K562 (cell line): ENCODE measurements at regions not wholly inside any gene's neighbourhood (a gene's known extent, or its start where the extent isn't known, plus 50 kb on each side); places are given as distances from the start of the nearest gene placed in this dataset.

Experiments
- ATAC-seq: fragments of 200-7000 bp; cut with Tn5 transposase; 3 replicates; pipeline ENCODE4 v1.9.1; 2020; ENCODE audit warnings: moderate library complexity
- BruUV-seq: library from RNA; stranded (reverse); fragments of 400-500 nt; replicated peaks from 2 replicates; lab custom pipeline; 2021; lab: Mats Ljungman, UMichigan
- CTCF ChIA-PET: fragments of 300-600 bp; formaldehyde crosslinking; extraction: SDS; loops from one replicate; lab custom pipeline; 2021; ENCODE audit warnings: low intra/inter-chr PET ratio; lab: Yijun Ruan, JAX
- POLR2A ChIA-PET: fragments of 300-600, 350-650 bp; sonication (Branson Sonifier 250); formaldehyde crosslinking; extraction: SDS; loops from one replicate; lab custom pipeline; 2021; ENCODE audit warnings: antibody characterized with exemption, inconsistent platforms; lab: Yijun Ruan, JAX
- DNase-seq, 4 experiments: peaks; one replicate each; pipeline versions ENCODE4 v3.0.0 to v3.0.0-alpha.2; 2011 to 2018; ENCODE audit warnings: low spot score in 3 of 4, mixed read lengths in 3 of 4; ENCODE audit errors: extremely low read depth in 1 of 4
- FAIRE-seq: peaks from 2 replicates; lab custom pipeline; 2011; peaks lifted over from hg19 to GRCh38; lab: Jason Lieb, UNC
- H2AFZ ChIP-seq: 2 replicates; pipeline ENCODE4 v1.6.0; 2011; ENCODE audit warnings: low read depth, low read length, control low read depth, inconsistent platforms
- H3K27ac ChIP-seq: fragments of 200-600 bp; 3 replicates; pipeline ENCODE4 v1.8.0; 2011; ENCODE audit warnings: low read depth, mild to moderate bottlenecking, control low read depth, inconsistent platforms, low read length, moderate library complexity, mixed read lengths; ENCODE audit errors: extremely low read depth
- H3K27me3 ChIP-seq, 2 experiments: fragments of 300-600 bp in 1 of 2; 2 replicates in 1 of 2; 3 replicates in 1 of 2; pipeline versions ENCODE4 v1.6.0 to v1.8.0; 2011; ENCODE audit warnings: inconsistent platforms in 2 of 2, low read length in 2 of 2, mild to moderate bottlenecking in 1 of 2, mixed read lengths in 1 of 2, moderate library complexity in 1 of 2; ENCODE audit not compliant: control insufficient read depth in 2 of 2, insufficient read depth in 2 of 2
- H3K36me3 ChIP-seq: fragments of 300-600 bp; 3 replicates; pipeline ENCODE4 v1.8.0; 2011; ENCODE audit warnings: mild to moderate bottlenecking, low read length, inconsistent platforms; ENCODE audit not compliant: control insufficient read depth, insufficient read depth
- H3K4me1 ChIP-seq, 2 experiments: fragments of 200-600 bp in 1 of 2; replicated peaks in 1 of 2; 2 replicates in 1 of 2; 3 replicates in 1 of 2; pipeline versions ENCODE4 v1.5.1 to v1.8.0; 2011; ENCODE audit warnings: inconsistent platforms in 2 of 2, low read length in 2 of 2, mild to moderate bottlenecking in 1 of 2, mixed read lengths in 1 of 2, moderate library complexity in 1 of 2; ENCODE audit not compliant: control insufficient read depth in 2 of 2, insufficient read depth in 2 of 2
- H3K4me2 ChIP-seq: 2 replicates; pipeline ENCODE4 v1.6.1; 2011; ENCODE audit warnings: low read length, control low read depth, inconsistent platforms, mixed read lengths; ENCODE audit not compliant: insufficient read depth
- H3K4me3 ChIP-seq: fragments of 200-600 bp; sonication (generic), shearing (Covaris generic); 2 replicates; pipeline ENCODE4 v1.5.1; 2016; ENCODE audit warnings: control low read depth, inconsistent platforms
- H3K79me2 ChIP-seq: fragments of 200-600 bp; 3 replicates; pipeline ENCODE4 v1.8.0; 2011; ENCODE audit warnings: low read length, inconsistent platforms; ENCODE audit not compliant: control insufficient read depth, insufficient read depth
- H3K9ac ChIP-seq, 2 experiments: 2 replicates each; pipeline versions ENCODE4 v1.6.0 to v1.6.1; 2011; ENCODE audit warnings: low read depth in 2 of 2, low read length in 2 of 2, control low read depth in 1 of 2, inconsistent platforms in 1 of 2, mild to moderate bottlenecking in 1 of 2, mixed read lengths in 1 of 2; ENCODE audit not compliant: insufficient read depth in 1 of 2
- H3K9me1 ChIP-seq: one replicate; pipeline ENCODE4 v1.6.0; 2011; ENCODE audit warnings: inconsistent platforms, mild to moderate bottlenecking, low read length, moderate library complexity; ENCODE audit not compliant: control insufficient read depth, insufficient read depth
- H3K9me3 ChIP-seq: replicated peaks from 2 replicates; pipeline ENCODE4 v1.5.1; 2011; ENCODE audit warnings: low read depth, low read length, inconsistent platforms; ENCODE audit not compliant: control insufficient read depth, insufficient read depth
- H4K20me1 ChIP-seq: replicated peaks from 2 replicates; pipeline ENCODE4 v1.6.1; 2011; ENCODE audit warnings: low read length, inconsistent platforms, mixed read lengths; ENCODE audit not compliant: control insufficient read depth, insufficient read depth
- FIP1L1 ChIP-seq: fragments of 200-400 bp; formaldehyde crosslinking; IDR thresholded peaks from 2 replicates; pipeline ENCODE4 v1.6.1; 2018; ENCODE audit warnings: mild to moderate bottlenecking, low read depth, low read length; ENCODE audit not compliant: poor library complexity, severe bottlenecking
- FOXM1 ChIP-seq, 2 experiments: fragments of 450-650 bp in 1 of 2; sonication (generic) in 1 of 2; formaldehyde crosslinking in 1 of 2; IDR thresholded peaks; 2 replicates each; pipeline versions ENCODE4 v1.6.1 to v1.9.0; 2017 to 2022; ENCODE audit warnings: low read depth in 2 of 2, mild to moderate bottlenecking in 2 of 2, missing genetic modification reagents in 1 of 2, moderate library complexity in 1 of 2
- HDAC6 ChIP-seq: IDR thresholded peaks from 2 replicates; pipeline ENCODE4 v1.6.1; 2012; ENCODE audit warnings: low read depth, mild to moderate bottlenecking, control low read depth, inconsistent platforms, low read length, moderate library complexity
- ILK ChIP-seq: fragments of 450-650 bp; IDR thresholded peaks from 2 replicates; pipeline ENCODE4 v1.6.1; 2016; ENCODE audit warnings: missing genetic modification characterization, low read depth, mild to moderate bottlenecking, missing compliant biosample characterization, moderate library complexity, borderline replicate concordance
- OTX1 ChIP-seq: fragments of 450-650 bp; formaldehyde crosslinking; IDR thresholded peaks from 2 replicates; pipeline ENCODE4 v1.4.0; 2022; ENCODE audit warnings: mild to moderate bottlenecking
- SMAD1 ChIP-seq: fragments of 150-350 bp; IDR thresholded peaks from 2 replicates; pipeline ENCODE4 v1.6.1; 2014; ENCODE audit warnings: low read length, low read depth; ENCODE audit not compliant: partially characterized antibody
- SREBF1 ChIP-seq: fragments of 150-350 bp; IDR thresholded peaks from 2 replicates; pipeline ENCODE4 v1.6.1; 2014; ENCODE audit warnings: antibody characterized with exemption, low read depth, low read length, borderline replicate concordance
- STAT5A ChIP-seq: IDR thresholded peaks from 2 replicates; pipeline ENCODE4 v1.6.1; 2012; ENCODE audit warnings: low read length, inconsistent platforms, borderline replicate concordance
- YY1 ChIP-seq, 3 experiments: IDR thresholded peaks; 2 replicates each; pipeline ENCODE4 v1.6.1; 2011; ENCODE audit warnings: low read length in 2 of 3, mild to moderate bottlenecking in 2 of 3, moderate library complexity in 2 of 3, borderline replicate concordance in 1 of 3, control low read depth in 1 of 3, low read depth in 1 of 3; ENCODE audit not compliant: insufficient read depth in 3 of 3, insufficient replicate concordance in 2 of 3, control insufficient read depth in 1 of 3, insufficient read length in 1 of 3; ENCODE audit errors: extremely low read depth in 1 of 3
- in situ Hi-C: fragments of 300-500 bp; cut with MboI; formaldehyde crosslinking; loops from 4 replicates; pipeline ENCODE4 v1.15.0; 2018; ENCODE audit warnings: inconsistent platforms, mixed read lengths
- intact Hi-C: fragments of 100-400 bp; cut with micrococcal nuclease; formaldehyde crosslinking; loops from 2 replicates; pipeline ENCODE4 v1.14.2; 2022
- TF ChIP-seq, protein P1 (sequence below): fragments of 250-450 bp; sonication (Bioruptor Pico); IDR thresholded peaks from 2 replicates; pipeline ENCODE4 v1.8.0; 2021; ENCODE audit warnings: borderline replicate concordance, mild to moderate bottlenecking, moderate library complexity; ENCODE audit not compliant: poor library complexity, severe bottlenecking
- TF ChIP-seq, protein P2 (sequence below): sonication (generic); formaldehyde crosslinking; IDR thresholded peaks from 2 replicates; pipeline ENCODE4 v1.8.0; 2022; ENCODE audit warnings: mild to moderate bottlenecking, missing genetic modification reagents

- CTCF ChIA-PET = no interaction called here
- Histone ChIP-seq H2AFZ (no peak overlapping the region), H3K27ac (no peak overlapping the region), H3K9me3 (peaks cover 1% of the 10 kb centered on the region; the same call in 1 of the 2 replicates), H3K27me3 (no peaks in the 10 kb centered on the region), H3K9me1 (no peaks in the 10 kb centered on the region), H3K4me2 (no peak overlapping the region), H3K79me2 (no peaks in the 10 kb centered on the region), H3K4me3 (no peak overlapping the region), H3K4me1 (no peaks in the 10 kb centered on the region), H3K9ac (no peak overlapping the region), H3K36me3 (no peaks in the 10 kb centered on the region), H4K20me1 (no peaks in the 10 kb centered on the region)
- POLR2A ChIA-PET = no interaction called here
- BruUV-seq = no TSS peak
- TF ChIP-seq STAT5A (no peak), ILK (tag) (no peak), FIP1L1 (no peak), YY1 (IDR thresholded peaks at IDR 0.05; ENCODE audit: borderline replicate concordance in 1 of 3, control insufficient read depth in 1 of 3, extremely low read depth in 1 of 3, insufficient read depth in 3 of 3, insufficient read length in 1 of 3, insufficient replicate concordance in 2 of 3, low read depth in 1 of 3, low read length in 2 of 3) (no peak), SREBF1 (no peak), SMAD1 (no peak), OTX1 (CRISPR knock-in tag) (no peak), FOXM1 (IDR thresholded peaks at IDR 0.05; ENCODE audit: low read depth) (no peak), FOXM1 (CRISPR knock-in tag; IDR thresholded peaks at IDR 0.05; ENCODE audit: low read depth) (no peak), HDAC6 (no peak)
- TF ChIP-seq, protein P1, sequence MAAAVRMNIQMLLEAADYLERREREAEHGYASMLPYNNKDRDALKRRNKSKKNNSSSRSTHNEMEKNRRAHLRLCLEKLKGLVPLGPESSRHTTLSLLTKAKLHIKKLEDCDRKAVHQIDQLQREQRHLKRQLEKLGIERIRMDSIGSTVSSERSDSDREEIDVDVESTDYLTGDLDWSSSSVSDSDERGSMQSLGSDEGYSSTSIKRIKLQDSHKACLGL (CRISPR knock-in tag) = no peak
- TF ChIP-seq, protein P2, sequence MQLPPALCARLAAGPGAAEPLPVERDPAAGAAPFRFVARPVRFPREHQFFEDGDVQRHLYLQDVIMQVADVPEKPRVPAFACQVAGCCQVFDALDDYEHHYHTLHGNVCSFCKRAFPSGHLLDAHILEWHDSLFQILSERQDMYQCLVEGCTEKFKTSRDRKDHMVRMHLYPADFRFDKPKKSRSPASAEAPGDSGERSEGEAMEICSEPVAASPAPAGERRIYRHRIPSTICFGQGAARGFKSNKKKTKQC (CRISPR knock-in tag) = no peak
- DNase-seq = no peak
- no peak for ATAC-seq
- in situ Hi-C loops = no loop called here
- intact Hi-C loops = no loop called here
- no peak for FAIRE-seq
Observed at GRCh38 chr2:67067656-67068055, 329.5 kb upstream of the ETAA1 start.
